Esophagus muscularis mucosa (tissue), 4 donors: ENCODE measurements at regions not wholly inside any gene's neighbourhood (a gene's known extent, or its start where the extent isn't known, plus 50 kb on each side); places are given as distances from the start of the nearest gene placed in this dataset.

ENCODE experiments used
- DNase-seq: peaks from one replicate; pipeline ENCODE4 v3.0.0-alpha.2; 2017; ENCODE audit errors: extremely low spot score
- H3K27ac ChIP-seq, 4 donors: fragments of 200-600 bp; sonication (generic); replicated peaks in 1 of 4; 1 replicate in 3 of 4; 2 replicates in 1 of 4; pipeline ENCODE4 v1.5.1; 2016 to 2019; ENCODE audit warnings: mild to moderate bottlenecking in 1 of 4
- H3K27me3 ChIP-seq, 4 donors: fragments of 200-600 bp; sonication (generic); one replicate each; pipeline versions ENCODE4 v1.5.1 to v1.6.0; 2016 to 2019
- H3K36me3 ChIP-seq, 4 donors: fragments of 200-600 bp; sonication (generic); one replicate each; pipeline ENCODE4 v1.5.1; 2016 to 2019
- H3K4me1 ChIP-seq, 4 donors: fragments of 200-600 bp; sonication (generic); one replicate each; pipeline ENCODE4 v1.5.1; 2016 to 2019
- H3K4me3 ChIP-seq, 4 donors: fragments of 200-600 bp; sonication (generic); 1 replicate in 2 of 4; 2 replicates in 2 of 4; pipeline ENCODE4 v1.5.1; 2016 to 2019; ENCODE audit warnings: mild to moderate bottlenecking in 4 of 4, moderate library complexity in 1 of 4
- H3K9me3 ChIP-seq, 4 donors: fragments of 200-600 bp; sonication (generic); 1 replicate in 3 of 4; 2 replicates in 1 of 4; pipeline ENCODE4 v1.5.1; 2016 to 2019
- EP300 ChIP-seq: sonication (generic); formaldehyde crosslinking; IDR thresholded peaks from one replicate; pipeline ENCODE4 v1.6.1; 2017; ENCODE audit warnings: antibody characterized with exemption
- POLR2A ChIP-seq: fragments of 450-650 bp; IDR thresholded peaks from one replicate; pipeline ENCODE4 v1.6.1; 2017; ENCODE audit warnings: antibody characterized with exemption, moderate library complexity, mild to moderate bottlenecking, low read depth
- POLR2AphosphoS5 ChIP-seq, 2 donors: sonication (generic); formaldehyde crosslinking; IDR thresholded peaks; one replicate each; pipeline ENCODE4 v1.6.1; 2017; ENCODE audit warnings: antibody characterized with exemption in 2 of 2
- whole genome bisulfite sequencing: methylation state at CpG from one replicate; pipeline ENCODE4 v1.1.5; 2018; 5-methylcytosine and 5-hydroxymethylcytosine counted together
- intact Hi-C: fragments of 100-400 bp; cut with DNase I; formaldehyde crosslinking; loops from one replicate; pipeline ENCODE4 v1.15.1; 2023
- TF ChIP-seq, protein P1 (sequence below), 3 experiments: fragments of 200-600 bp in 2 of 3; fragments of 450-650 bp in 1 of 3; sonication (generic) in 2 of 3; IDR thresholded peaks; one replicate each; pipeline ENCODE4 v1.5.1; 2017 to 2019; ENCODE audit warnings: antibody characterized with exemption in 3 of 3, mild to moderate bottlenecking in 2 of 3, moderate library complexity in 1 of 3

GRCh38 chr5:110045158-110045557, 355.4 kb downstream of the MAN2A1 start:
- DNase-seq = no peak
- Histone ChIP-seq H3K27ac (no peak overlapping the region), H3K4me3 (no peak overlapping the region), H3K27me3 (no peaks in the 10 kb centered on the region), H3K4me1 (no peaks in the 10 kb centered on the region), H3K36me3 (no peaks in the 10 kb centered on the region), H3K9me3 (peaks cover 0 to 18% (median 0%) of the 10 kb centered on the region in 4 donors)
- 38% methylated on average over 1 of the region's 1 CpG for WGBS
- intact Hi-C loops = no loop called here
- TF ChIP-seq, protein P1, sequence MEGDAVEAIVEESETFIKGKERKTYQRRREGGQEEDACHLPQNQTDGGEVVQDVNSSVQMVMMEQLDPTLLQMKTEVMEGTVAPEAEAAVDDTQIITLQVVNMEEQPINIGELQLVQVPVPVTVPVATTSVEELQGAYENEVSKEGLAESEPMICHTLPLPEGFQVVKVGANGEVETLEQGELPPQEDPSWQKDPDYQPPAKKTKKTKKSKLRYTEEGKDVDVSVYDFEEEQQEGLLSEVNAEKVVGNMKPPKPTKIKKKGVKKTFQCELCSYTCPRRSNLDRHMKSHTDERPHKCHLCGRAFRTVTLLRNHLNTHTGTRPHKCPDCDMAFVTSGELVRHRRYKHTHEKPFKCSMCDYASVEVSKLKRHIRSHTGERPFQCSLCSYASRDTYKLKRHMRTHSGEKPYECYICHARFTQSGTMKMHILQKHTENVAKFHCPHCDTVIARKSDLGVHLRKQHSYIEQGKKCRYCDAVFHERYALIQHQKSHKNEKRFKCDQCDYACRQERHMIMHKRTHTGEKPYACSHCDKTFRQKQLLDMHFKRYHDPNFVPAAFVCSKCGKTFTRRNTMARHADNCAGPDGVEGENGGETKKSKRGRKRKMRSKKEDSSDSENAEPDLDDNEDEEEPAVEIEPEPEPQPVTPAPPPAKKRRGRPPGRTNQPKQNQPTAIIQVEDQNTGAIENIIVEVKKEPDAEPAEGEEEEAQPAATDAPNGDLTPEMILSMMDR (IDR thresholded peaks at IDR 0.05) = no peak
- TF ChIP-seq EP300 (no peak), POLR2A (no peak), POLR2AphosphoS5 (IDR thresholded peaks at IDR 0.05) (no peak)

DNA sequence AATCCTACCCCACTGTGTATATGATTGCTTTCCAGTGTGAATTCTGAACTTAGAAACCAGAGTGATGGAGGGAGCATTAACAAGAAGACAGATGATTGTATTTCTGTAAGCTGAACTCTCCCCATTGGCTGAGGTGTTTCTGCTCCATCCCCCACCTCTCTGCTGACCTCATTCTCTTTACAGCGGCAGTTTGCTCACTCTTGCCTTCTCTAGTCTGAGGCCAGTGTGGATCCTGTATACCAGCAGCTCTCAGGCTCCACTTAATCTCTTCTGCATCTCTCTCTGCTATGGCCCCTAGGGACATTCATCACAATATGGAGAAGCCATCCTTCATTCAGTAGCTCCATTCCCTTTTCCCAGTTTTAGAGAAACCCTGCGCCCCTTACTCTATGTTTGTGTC, 358.8 kb downstream of the MAN2A1 start:
- intact Hi-C loops = no loop called here
- WGBS = 66% methylated on average over 2 of the region's 2 CpGs
- H3K9me3 ChIP-seq = peaks cover 0 to 4% (median 0%) of the 10 kb centered on the region in 4 donors

GRCh38 chr5:110049816-110050215, 360.1 kb downstream of the MAN2A1 start:
- intact Hi-C loops = no loop called here
- no peak for TF ChIP-seq POLR2AphosphoS5 (IDR thresholded peaks at IDR 0.05)
- no peak for TF ChIP-seq EP300
- no peak for TF ChIP-seq POLR2A
- TF ChIP-seq, protein P1 (IDR thresholded peaks at IDR 0.05) = no peak
- no peak overlapping the region for H3K27ac ChIP-seq
- DNase-seq = no peak
- no peaks in the 10 kb centered on the region for H3K9me3 ChIP-seq
- WGBS = 89% methylated on average over 2 of the region's 2 CpGs
- peaks cover 0 to 11% (median 2%) of the 10 kb centered on the region in 4 donors for H3K4me1 ChIP-seq
- no peak overlapping the region for H3K4me3 ChIP-seq
- no peaks in the 10 kb centered on the region for H3K27me3 ChIP-seq
- no peaks in the 10 kb centered on the region for H3K36me3 ChIP-seq

More for the DNA sequence above, 358.8 kb downstream of the MAN2A1 start:
- no peaks in the 10 kb centered on the region for H3K36me3 ChIP-seq
- H3K27me3 ChIP-seq = no peaks in the 10 kb centered on the region
- DNase-seq = no peak
- H3K4me1 ChIP-seq = no peaks in the 10 kb centered on the region
- H3K27ac ChIP-seq = no peak overlapping the region
- TF ChIP-seq, protein P1 (IDR thresholded peaks at IDR 0.05) = no peak
- no peak for TF ChIP-seq EP300
- no peak for TF ChIP-seq POLR2AphosphoS5 (IDR thresholded peaks at IDR 0.05)
- no peak for TF ChIP-seq POLR2A
- no peak overlapping the region for H3K4me3 ChIP-seq

DNA sequence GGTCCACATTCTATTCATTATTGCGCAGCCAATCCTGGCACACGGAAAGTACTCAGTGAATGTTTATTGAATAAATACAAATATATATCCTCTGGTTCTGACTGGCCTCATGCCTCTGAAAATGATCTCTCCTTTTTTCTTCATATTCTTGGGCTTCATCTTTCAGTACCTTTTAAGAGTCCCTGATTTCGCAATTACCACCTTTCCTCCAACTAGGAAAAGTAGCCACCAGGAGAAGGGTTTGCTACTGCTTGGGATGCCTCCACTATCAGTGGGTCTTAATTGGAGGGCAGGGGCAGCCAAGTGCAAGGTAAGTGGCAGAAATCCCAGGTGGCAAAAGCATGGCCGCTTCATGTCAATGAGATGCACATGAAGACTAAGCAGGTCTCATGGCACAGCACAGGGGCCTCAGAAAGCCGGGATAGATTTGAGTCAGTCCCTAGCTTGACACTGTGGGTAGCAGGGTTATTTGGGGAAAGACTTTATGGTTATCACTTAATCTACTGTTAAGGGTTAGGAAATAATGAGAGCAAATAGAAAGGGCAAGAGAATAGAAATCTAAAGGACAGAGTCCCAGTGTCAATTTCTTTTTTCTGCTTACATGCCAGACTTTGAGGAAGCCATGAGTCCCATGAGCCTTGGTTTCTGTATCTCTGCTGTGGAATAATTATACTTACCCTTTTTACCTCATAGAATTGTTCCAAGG, 361.1 kb downstream of the MAN2A1 start:
- H3K27me3 ChIP-seq = no peaks in the 10 kb centered on the region

More for the DNA sequence above, 361.1 kb downstream of the MAN2A1 start:
- Histone ChIP-seq H3K36me3 (no peaks in the 10 kb centered on the region), H3K4me3 (no peak overlapping the region), H3K27ac (no peak overlapping the region), H3K4me1 (peaks cover 0 to 21% (median 6%) of the 10 kb centered on the region in 4 donors), H3K9me3 (no peaks in the 10 kb centered on the region)
- WGBS = 96% methylated on average over 5 of the region's 5 CpGs
- TF ChIP-seq POLR2A = no peak
- TF ChIP-seq EP300 = no peak
- no peak for TF ChIP-seq POLR2AphosphoS5 (IDR thresholded peaks at IDR 0.05)
- TF ChIP-seq, protein P1 (IDR thresholded peaks at IDR 0.05) = no peak
- no peak for DNase-seq
- intact Hi-C loops = no loop called here
